ENCODE measurements at regions not wholly inside any gene's neighbourhood (a gene's known extent, or its start where the extent isn't known, plus 50 kb on each side); places are given as distances from the start of the nearest gene placed in this dataset.

DNA sequence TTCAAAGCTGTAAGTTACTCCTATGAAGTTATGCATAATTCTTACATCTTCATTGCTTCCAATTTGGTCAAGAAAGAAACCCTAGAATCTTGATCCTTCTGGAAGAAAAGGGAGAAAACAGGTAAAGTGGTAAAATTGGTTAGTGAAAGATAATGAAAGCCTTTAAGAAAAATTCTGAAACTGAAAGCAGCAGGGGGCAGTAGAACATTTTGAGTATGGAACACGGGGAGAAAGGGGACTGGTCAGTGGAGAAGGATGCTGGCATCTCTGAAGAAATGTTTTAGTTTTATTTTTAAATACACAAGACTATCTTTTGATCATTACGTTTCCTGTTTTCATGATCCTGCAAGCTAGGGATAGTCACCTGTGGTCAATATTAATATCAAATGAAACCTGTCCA is 54.3 kb downstream of the SLIT2 start:
- TF ChIP-seq, protein P1, sequence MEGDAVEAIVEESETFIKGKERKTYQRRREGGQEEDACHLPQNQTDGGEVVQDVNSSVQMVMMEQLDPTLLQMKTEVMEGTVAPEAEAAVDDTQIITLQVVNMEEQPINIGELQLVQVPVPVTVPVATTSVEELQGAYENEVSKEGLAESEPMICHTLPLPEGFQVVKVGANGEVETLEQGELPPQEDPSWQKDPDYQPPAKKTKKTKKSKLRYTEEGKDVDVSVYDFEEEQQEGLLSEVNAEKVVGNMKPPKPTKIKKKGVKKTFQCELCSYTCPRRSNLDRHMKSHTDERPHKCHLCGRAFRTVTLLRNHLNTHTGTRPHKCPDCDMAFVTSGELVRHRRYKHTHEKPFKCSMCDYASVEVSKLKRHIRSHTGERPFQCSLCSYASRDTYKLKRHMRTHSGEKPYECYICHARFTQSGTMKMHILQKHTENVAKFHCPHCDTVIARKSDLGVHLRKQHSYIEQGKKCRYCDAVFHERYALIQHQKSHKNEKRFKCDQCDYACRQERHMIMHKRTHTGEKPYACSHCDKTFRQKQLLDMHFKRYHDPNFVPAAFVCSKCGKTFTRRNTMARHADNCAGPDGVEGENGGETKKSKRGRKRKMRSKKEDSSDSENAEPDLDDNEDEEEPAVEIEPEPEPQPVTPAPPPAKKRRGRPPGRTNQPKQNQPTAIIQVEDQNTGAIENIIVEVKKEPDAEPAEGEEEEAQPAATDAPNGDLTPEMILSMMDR (IDR thresholded peaks at IDR 0.05) = no peak
- TF ChIP-seq POLR2AphosphoS5 (IDR thresholded peaks at IDR 0.05) (no peak), POLR2A (IDR thresholded peaks at IDR 0.05) (no peak)
